ENCODE measurements at regions not wholly inside any gene's neighbourhood (a gene's known extent, or its start where the extent isn't known, plus 50 kb on each side); places are given as distances from the start of the nearest gene placed in this dataset.

GRCh38 chr14:29310757-29311156 is 544.2 kb downstream of the FOXG1 start:
- H3K27me3 ChIP-seq (ENCODE audit: control insufficient read depth in 2 of 2, insufficient read depth in 2 of 2, low read length in 2 of 2): no peaks in the 10 kb centered on the region
- no peak for FAIRE-seq
- no peak for TF ChIP-seq PTBP1 (IDR thresholded peaks at IDR 0.05; ENCODE audit: low read depth, low read length)
- TF ChIP-seq TCFL5 (CRISPR knock-in tag; conservative IDR thresholded peaks at IDR 0.05): no peak
- no peak for TF ChIP-seq RUNX1 (IDR thresholded peaks at IDR 0.05; ENCODE audit: low read depth)
- no peak for TF ChIP-seq HMGN3 (IDR thresholded peaks at IDR 0.05; ENCODE audit: borderline replicate concordance, extremely low read depth, insufficient read length, low read depth, low read length)
- no peak for TF ChIP-seq ZNF584 (CRISPR knock-in tag; IDR thresholded peaks at IDR 0.05; ENCODE audit: low read depth)
- TF ChIP-seq ZNF239 (CRISPR knock-in tag; IDR thresholded peaks at IDR 0.05): no peak
- TF ChIP-seq TRIM25 (IDR thresholded peaks at IDR 0.05; ENCODE audit: borderline replicate concordance): no peak
- no peak for TF ChIP-seq GABPB1 (CRISPR knock-in tag; IDR thresholded peaks at IDR 0.05)
- no peak for TF ChIP-seq ZNF76 (CRISPR knock-in tag; IDR thresholded peaks at IDR 0.05; ENCODE audit: borderline replicate concordance)
- no peak for TF ChIP-seq FUS (optimal IDR thresholded peaks at IDR 0.05; ENCODE audit: low read depth, low read length)
- BruUV-seq (replicated peaks): no TSS peak
- H2AFZ ChIP-seq (ENCODE audit: low read depth, low read length): no peak overlapping the region
- no peak for DNase-seq (ENCODE audit: extremely low read depth in 1 of 4, low spot score in 3 of 4)
- no peak overlapping the region for H3K27ac ChIP-seq (ENCODE audit: extremely low read depth, low read depth, low read length)
- H3K9me1 ChIP-seq (ENCODE audit: control insufficient read depth, insufficient read depth, low read length): no peaks in the 10 kb centered on the region
- H3K4me3 ChIP-seq: no peak overlapping the region
- in situ Hi-C loops (cut with MboI) (no loop called here), intact Hi-C loops (cut with micrococcal nuclease) (no loop called here)
- H3K9ac ChIP-seq (ENCODE audit: insufficient read depth in 1 of 2, low read depth in 2 of 2, low read length in 2 of 2): no peak overlapping the region
- no peaks in the 10 kb centered on the region for H4K20me1 ChIP-seq (replicated peaks; ENCODE audit: control insufficient read depth, insufficient read depth, low read length)
- 0% methylated on average over 1 of the region's 1 CpG for WGBS (ENCODE audit: insufficient coverage, low coverage, missing lambda C conversion rate)
- ChIA-PET POLR2A (no interaction called here), CTCF (ENCODE audit: low intra/inter-chr PET ratio) (no interaction called here)
- H3K4me2 ChIP-seq (ENCODE audit: insufficient read depth, low read length): no peak overlapping the region
- H3K79me2 ChIP-seq (ENCODE audit: control insufficient read depth, insufficient read depth, low read length): no peaks in the 10 kb centered on the region
- no peaks in the 10 kb centered on the region for H3K36me3 ChIP-seq (ENCODE audit: control insufficient read depth, insufficient read depth, low read length)
- no peaks in the 10 kb centered on the region for H3K4me1 ChIP-seq (replicated peaks in 1 of 2; ENCODE audit: control insufficient read depth in 2 of 2, insufficient read depth in 2 of 2, low read length in 2 of 2)
- ATAC-seq: no peak
- no peaks in the 10 kb centered on the region for H3K9me3 ChIP-seq (replicated peaks; ENCODE audit: control insufficient read depth, insufficient read depth, low read depth, low read length)
